AG08395 (cell line): ENCODE measurements at regions not wholly inside any gene's neighbourhood (a gene's known extent, or its start where the extent isn't known, plus 50 kb on each side); places are given as distances from the start of the nearest gene placed in this dataset.
A peak's percentile ranks its signal among the peaks of the same experiment; 100 is the strongest.
"Not testable (repeated sequence)": the region's sequence is repeated elsewhere in the genome, so short reads cannot be mapped to it uniquely, and the experiment has no call there.

Experiments used
- DNase-seq: peaks from one replicate; pipeline ENCODE4 v3.0.0; 2012; ENCODE audit warnings: mixed read lengths, low spot score

DNA sequence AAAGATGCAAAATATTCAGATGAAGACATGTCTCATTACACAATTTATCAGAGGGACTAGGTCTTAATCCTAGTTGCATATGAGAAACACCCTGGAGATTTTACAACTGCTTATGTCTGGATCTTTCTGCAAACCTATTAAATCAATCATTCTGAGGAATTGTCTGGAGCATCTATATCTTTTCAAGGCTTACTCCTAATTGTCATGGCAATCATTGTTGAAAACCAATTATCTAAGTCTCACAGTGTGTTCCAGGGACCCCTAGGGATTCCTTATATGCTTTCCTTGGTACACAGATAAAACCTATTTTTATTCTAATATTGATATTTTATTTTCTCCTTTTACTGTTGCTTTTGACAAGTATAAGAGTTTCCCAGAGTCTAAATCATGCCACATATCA lies 696.9 kb upstream of the EYS start:
- no peak for DNase-seq

DNA sequence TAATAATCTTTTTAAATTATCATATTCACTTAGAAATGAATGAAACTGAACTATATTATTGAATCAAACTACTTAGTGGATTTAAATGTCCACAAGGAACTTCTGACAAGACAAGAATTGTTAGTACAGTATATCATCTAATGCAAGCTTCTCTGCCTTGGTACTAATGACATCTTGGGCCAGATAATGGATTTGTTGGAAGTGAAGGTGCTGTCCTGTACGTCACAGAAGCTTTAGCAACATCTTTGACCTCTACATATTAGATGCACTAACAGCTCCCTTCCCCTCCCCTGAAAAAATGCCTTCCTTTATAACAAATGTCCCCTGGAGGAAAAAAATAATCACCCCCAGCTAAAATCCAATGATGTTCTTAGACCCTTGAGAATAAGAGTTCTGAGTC lies 695.8 kb upstream of the EYS start:
- no peak for DNase-seq

DNA sequence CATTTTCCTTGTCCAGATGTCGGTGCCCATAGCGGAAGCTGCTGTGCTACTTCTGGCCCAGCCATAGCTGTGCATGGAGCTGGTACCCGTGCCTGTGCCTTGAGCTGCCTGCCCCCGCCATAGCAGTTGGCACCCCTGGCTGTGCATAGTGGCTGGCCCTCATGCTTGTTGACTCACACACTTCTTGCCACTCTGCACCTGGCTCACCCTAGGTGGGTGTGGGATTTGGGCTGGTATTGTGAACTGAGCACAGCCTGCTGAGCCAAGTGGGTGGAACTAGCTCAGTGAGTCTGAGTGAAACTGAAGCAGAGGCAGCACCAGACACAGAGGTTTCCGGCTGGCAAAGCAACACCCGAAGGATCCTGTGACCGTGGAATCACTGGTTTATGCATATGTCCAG lies 689.5 kb upstream of the EYS start:
- no peak for DNase-seq

DNA sequence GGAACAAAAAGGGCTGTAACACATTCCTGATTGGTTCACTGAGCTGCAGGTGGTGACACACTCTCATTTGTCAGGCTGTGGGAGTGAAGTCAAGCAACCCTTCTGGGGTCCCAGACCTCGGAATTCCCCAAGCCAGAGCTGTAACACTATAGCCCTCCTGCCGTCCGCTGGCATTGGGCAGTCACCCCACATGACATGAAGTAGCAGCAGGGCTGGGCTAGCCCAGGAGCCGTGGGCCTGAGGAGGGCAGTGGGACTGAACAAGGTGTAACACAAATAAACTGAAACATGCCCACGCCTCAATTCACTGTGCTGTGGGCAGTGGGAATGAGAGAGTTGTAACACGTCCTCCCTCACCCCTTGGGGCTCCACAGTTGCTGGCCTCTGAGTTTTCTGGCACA lies 689.1 kb upstream of the EYS start:
- DNase-seq: no peak

DNA sequence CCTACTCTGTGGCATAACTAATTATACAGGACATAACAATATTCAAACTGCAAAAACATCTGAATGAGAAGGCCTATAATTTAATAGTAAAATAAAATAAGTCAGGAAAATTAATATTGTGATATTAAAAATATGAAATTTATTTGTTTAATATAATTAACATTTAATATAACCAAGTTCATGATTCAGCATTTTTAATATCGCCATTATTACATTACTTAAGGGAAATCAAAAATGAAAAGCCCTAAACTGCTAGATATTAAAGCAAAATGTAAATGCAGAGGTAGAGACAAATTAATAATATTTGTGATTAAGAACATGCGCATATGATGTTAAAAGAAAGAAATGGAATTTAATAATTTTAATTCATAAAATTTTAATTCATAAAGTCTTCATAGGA lies 683.4 kb upstream of the EYS start:
- no peak for DNase-seq

DNA sequence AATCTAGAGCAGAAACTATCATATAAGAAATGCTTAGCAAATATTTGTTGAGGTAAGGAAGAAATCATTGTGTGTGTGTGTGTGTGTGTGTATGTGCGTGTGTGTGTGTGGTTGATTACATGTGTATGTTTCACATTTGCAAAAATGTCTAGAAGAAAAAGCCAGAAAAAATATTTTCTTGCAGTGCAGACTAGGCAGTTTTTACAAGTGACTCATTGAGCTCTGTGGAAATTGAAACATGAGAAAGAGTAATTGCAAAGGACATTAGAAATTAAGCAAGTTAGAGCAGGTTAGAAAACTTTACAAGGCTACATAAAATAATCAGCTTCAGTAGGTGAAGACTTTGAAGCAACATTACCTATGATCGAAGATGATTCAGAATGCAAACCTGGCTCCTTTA lies 669.0 kb upstream of the EYS start:
- peak; percentile 7 for DNase-seq

DNA sequence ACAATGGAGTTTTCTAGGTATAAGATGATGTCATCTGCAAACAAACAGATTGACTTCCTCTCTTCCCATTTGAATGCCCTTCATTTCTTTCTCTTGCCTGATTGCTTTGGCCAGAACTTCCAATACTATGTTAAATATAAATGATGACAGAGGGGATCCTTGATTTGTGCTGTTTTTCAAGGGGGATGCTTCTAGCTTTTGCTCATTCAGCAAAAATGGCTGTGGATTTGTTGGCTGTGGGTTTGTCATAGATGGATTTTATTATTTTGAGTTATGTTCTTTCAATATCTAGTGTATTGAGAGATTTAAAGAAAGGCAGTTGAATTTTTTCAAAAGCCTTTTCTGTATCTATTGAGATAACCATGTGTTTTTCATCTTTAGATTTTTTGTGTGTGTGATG lies 662.4 kb upstream of the EYS start:
- no peak for DNase-seq

DNA sequence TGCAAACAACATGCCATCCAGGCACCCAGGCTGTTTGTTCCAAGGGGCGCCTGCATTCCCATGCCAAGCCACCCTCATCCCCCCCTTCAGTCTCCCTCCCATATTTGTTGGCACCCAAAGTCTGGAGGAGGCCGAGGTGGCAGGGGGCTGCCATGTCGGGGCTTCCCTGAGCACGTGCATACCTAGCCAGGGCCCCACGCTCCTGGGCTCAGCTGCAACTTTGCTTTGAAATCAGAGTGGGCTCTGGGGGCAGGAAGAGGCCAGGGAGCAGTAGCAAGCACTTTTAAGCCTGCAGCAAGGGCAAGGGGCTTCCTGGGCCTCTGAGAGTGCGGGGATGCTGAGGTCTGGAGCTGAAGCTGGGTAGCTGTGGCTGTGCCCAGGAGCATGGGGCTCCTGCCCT lies 655.9 kb upstream of the EYS start:
- no peak for DNase-seq

DNA sequence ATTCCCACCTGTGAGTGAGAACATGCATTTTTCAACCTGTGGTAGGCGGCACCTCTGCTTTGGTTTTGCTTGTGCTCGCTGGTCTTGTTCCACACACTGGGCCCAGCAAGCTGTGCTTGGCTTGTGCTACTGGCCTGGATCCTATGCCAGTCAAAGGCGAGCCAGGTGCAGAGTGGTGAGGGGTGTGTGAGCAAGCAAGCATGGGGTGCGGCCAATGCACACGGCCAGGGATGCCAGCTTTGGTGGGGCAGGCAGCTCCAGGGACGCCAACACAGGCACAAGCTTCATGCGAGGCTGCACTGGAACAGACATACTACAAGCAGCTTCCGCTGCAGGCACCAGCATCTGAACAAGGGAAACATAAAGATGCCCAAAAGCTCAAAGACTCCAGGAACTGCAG lies 654.9 kb upstream of the EYS start:
- no peak for DNase-seq

DNA sequence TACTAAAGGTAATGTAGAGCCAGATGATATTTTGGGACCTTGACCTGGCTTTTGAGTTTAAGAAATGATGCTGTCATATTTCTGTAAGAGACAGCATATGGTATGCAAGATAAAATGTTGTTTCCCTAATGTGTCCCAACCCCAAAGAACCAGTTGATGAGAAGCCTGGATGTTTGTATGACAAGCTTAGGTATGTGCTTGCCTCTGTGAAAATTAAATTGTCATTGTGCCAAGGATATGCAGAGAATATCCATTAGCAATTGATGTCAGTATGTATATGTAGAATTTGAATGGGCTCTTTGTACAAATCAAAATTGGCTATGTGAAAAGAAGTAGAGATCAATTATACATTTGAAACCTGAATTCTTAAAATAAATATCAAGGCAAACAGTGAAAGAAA lies 650.8 kb upstream of the EYS start:
- DNase-seq: no peak

DNA sequence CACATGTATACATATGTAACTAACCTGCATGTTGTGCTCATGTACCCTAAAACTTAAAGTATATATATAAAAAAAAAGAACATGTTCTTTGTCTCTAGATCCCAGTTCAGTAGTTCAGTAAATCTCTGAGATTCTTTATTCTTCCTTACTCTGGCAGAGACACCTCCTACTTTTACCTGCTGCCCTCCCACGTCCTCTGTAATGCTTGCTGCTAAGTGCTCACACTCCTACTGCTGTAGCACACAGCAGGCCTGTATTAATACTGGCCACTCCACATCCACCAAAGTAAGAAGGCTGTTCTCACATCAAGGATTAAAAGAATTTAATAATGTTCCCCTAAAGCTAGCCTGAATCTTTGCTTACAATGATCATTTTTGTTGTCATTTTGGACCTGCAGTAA lies 648.4 kb upstream of the EYS start:
- no peak for DNase-seq

DNA sequence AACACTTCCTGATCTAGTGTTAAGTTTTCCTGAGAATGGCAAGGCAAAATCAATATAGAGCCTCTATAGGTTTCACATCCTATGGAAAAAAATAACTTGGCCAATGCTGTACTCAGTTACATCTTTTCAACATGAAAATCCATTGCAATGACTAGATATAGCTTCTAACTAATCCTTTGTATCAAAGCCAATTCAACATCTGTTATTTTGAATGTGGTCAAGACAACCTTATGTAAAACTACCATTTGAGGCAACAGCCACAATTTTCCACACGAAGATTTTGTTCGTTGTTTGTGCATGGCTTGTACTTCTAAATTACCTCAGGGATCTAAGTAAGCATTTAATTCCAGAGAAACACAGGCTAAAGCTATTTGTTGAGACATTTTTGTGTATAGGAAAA lies 637.8 kb upstream of the EYS start:
- DNase-seq: peak; percentile 29

DNA sequence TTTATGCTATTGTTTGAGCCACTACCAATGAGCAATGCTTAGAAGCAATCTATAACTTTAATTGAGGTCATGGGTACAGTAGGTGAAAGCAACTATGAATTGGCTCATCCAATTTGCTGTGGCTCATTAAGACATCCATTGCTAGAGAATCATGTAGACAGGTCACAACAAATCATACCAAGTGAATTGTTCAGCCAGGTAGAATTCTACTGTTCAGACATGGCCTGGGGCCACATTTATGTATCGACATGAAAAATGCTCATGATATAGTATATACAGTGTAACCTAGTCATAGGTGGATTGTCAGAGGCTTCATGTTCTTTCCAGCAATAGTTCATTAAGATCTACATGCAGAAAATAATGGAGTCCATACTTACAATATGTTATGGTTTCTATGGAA lies 633.7 kb upstream of the EYS start:
- DNase-seq: no peak

DNA sequence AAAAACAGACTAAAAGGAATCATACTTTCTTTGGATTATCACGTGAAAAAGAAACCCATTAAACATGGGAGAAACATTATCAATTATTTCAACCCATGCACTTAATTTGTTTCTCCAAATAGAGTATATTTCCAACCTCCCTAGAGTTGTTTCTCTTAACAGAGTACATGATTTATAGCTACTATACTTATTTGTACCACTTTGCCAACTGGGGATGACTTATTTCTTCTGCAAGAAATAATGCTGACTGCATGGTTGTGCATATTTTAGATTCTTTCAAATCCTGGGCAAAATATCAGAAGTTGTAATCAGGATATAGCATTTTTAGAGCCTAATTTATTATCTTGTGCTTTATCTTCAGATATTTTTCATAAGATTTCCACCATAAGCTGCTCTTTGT lies 629.1 kb upstream of the EYS start:
- peak; percentile 8 for DNase-seq

DNA sequence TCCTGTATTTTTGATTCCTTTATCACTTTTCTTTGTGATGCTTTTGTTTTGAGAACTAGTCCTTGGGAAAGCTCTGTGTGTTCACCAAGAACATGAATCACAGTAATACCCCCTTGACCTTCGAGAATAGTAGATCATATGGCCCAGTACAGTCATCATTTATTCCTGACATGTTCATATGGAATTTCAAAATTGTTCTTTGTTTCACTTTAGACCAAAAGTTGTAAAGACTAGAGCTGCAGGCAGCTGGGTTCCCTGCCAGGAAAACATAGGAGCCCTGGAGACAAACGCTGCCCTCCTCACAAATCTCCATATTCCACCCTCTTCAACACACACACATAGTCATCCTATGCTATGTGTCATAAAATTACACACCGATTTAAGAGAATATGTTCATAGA lies 621.2 kb upstream of the EYS start:
- DNase-seq: no peak

DNA sequence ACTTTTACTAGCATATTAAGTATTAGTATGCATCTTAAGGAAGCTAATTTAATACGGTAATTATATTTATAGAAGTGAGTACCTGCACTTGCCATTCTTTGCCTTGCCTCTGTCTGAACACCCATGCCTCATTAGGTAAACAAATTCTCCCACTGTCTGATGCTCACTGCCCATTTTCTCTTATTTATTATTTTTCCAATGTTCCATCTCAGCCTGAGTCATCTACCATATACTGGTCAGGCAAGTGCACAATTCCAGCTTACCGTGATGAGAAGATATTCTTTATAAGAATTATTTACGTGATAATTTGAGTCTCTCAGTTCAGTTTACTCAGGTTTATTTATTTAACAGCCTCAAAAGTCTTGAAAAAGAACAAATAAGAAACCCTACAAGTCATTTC lies 619.2 kb upstream of the EYS start:
- no peak for DNase-seq

DNA sequence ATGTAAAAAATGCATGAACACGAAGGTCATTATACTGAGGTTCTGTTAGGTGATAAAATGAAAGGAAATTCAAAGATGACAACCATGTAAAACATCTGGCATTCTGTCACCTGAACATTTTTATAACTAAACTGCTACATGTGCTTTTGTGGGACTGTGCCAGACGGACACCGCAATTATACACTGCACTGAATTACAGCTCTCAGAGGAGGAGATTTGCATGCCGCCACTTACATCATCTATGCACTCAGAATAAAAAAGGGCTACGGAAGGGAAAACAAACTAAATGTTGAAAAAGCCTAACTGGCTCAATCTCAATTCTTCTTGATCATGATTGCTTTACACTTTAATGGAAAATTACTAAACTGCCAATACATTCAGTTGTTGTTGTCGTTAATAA lies 614.0 kb upstream of the EYS start:
- DNase-seq: no peak

DNA sequence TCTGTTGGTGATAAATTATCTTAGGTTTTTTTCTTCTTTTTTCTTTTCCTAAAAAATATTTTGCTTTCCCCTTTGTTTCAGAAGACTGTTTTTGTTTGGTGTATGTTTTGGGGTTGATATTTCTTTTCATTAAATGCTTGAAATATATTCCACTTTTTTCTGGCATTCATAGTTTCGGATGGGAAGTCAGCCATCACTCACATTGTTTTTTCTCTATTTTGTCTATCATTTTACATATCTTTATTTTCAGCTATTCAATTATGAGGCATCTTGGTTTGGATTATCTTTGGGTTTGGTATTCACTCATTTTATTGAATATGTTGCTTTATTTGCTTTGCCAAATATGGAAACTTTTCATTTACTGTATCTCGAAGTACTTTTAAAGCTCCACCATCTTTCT lies 600.5 kb upstream of the EYS start:
- DNase-seq: no peak

DNA sequence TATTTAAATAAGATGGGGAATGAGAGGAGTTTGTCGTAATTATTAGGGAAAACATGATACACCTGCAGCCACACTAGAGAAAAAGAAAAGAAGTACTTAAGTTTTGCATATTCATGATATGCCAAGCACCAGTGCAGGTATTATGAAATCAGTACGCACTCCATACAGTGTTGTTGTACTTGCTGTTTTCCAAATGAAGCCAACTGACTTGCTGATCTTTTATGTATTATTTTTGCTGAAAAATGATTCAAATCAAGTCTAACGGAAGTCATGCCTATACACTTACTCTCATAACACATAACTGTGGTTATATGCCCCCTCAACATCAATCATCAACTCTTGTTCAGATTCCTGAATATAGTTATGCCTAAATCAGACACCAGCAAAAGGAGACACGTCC lies 584.9 kb upstream of the EYS start:
- DNase-seq: no peak

DNA sequence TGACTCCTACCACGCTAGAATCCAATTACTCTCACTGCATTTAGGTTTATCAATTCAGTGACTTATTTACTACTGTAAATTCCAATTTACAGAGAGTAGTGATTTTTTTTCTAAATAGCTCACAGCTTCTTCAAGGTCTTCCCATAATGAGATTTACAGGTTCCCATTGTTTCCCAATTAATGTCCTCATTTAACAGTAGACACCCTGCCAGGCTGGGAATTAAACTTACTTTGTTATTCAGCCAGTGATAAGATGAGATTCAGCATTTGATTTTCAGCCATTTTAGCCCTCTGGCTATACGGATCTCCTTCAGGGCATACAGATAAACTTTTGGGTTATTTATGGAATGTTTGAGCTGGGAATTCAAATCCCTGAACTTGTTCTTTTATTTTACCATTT lies 582.9 kb upstream of the EYS start:
- no peak for DNase-seq

DNA sequence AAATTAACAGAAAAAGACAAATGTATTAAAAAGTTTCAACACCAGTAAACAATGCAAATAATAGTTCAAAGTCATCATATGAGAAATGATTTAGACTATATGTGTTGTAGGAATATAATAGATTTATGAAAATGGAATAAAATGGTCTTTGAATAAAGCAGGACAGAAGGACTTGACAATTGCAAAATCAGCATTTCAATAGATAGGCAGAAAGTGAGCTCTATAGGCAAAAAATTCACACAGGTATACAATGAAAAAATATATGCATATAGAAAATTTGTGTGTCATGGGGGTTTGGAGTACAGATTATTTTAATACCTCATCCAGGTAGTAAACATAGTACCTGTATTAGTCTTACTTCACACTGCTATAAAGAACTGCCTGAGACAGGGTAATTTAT lies 571.1 kb upstream of the EYS start:
- no peak for DNase-seq

DNA sequence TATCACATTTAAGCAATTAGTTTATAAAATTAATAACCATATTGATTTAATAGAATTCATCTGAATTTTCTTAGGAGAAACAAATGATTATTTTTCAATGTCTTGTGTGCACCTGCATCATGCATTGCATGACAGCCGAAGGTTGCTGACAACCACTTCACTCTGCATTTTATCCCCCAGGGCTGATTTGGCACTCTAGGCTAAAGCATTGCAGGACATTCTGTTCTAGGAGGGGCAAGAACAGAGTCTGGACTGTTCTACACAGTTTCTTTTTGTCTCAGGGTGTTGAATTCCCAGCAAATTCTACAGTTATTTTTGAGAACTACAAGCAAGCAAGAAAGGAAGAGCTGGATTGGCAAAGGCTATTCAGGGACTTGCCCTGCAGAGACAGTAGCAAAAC lies 570.4 kb upstream of the EYS start:
- DNase-seq: no peak

DNA sequence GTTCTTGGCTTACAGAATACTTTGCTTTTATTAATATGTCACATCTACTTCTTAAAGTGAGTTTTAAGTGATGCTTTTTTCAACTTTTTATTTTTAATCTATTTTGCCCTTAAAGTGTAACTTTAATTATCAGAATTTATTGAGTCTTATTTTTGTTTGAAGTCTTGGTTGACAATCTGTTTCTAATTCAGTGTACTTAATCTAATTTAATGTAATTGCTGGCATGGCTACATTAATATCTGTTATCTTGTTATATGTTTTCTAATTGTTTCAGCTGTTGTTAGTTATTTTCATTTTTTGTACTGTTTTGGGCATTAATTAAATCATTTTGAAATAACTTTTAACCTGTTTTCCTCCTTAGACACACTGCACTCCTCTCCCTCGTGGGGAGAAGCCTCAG lies 558.7 kb upstream of the EYS start:
- no peak for DNase-seq

DNA sequence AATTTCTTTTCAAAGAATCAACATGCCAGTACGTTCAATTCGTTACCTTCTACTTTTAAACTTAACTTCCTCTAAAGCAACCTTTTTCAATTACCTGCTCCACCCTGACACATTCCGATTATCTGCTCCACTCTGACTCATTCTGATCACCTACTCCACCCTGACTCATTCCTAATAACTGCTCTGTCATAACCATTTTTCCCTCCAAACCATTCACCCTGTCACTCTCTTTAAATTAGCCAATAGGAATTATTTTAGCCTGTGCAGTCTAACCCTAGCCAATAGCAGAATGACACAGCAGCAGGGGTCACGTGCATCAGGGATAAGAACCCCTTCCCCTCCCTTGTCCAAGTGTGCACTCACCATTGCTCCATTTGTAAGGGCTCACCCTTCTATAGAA lies 557.4 kb upstream of the EYS start:
- no peak for DNase-seq

DNA sequence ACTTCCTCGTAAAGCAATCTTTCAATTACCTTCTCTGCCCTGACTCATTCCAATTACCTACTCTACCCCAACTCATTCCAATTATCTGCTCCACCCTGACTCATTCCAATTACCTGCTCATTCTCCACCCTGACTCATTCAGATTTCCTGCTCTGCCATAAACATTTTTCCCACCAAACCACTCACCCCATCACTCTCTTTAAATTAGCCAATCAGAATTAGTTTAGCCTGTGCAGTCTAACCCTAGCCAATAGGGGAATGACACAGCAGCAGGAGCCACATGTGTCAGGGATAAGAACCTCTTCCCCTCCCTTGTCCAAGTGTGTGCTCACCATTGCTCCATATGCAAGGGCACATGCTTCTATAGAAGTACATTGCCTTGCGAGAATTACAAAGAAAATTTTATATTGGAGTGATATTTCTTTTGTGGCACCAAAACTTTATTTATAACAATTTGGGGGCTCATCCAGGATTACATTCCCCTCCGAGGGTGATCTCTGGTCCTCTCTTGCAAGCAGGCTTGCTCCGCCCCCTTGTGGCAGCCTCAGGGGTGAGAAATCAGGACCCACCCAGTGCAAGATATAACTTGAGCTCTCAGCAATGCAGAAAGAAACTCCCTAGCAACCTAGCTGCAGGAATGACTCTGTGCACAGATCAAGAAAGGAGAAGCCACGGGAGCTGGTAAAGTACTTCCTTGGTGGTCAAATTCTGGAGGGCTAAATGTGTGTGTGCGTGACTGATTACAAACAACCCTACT lies 551.9 kb upstream of the EYS start:
- DNase-seq: not testable (repeated sequence)
